ENCODE measurements at regions not wholly inside any gene's neighbourhood (a gene's known extent, or its start where the extent isn't known, plus 50 kb on each side); places are given as distances from the start of the nearest gene placed in this dataset.

GRCh38 chr2:146997945-146998344 lies 846.9 kb upstream of the ACVR2A start:
- WGBS, 3 donors, result 25 to 63% (median 44%) methylated on average over 2 of the region's 2 CpGs
- no peak for DNase-seq
- H3K4me1 ChIP-seq, result no peaks in the 10 kb centered on the region
- H3K4me3 ChIP-seq, result no peak overlapping the region
- ATAC-seq, result no peak
- H3K9me3 ChIP-seq, result no peaks in the 10 kb centered on the region
- TF ChIP-seq CTCF (IDR thresholded peaks at IDR 0.05), result no peak
- H3K27ac ChIP-seq, result no peak overlapping the region
- intact Hi-C loops (cut with DNase I), result no loop called here
- H3K27me3 ChIP-seq (ENCODE audit: insufficient read depth in 3 of 3, low read length in 2 of 3), result no peaks in the 10 kb centered on the region
- H3K36me3 ChIP-seq (ENCODE audit: insufficient read depth in 1 of 2, low read depth in 1 of 2), result no peaks in the 10 kb centered on the region

DNA sequence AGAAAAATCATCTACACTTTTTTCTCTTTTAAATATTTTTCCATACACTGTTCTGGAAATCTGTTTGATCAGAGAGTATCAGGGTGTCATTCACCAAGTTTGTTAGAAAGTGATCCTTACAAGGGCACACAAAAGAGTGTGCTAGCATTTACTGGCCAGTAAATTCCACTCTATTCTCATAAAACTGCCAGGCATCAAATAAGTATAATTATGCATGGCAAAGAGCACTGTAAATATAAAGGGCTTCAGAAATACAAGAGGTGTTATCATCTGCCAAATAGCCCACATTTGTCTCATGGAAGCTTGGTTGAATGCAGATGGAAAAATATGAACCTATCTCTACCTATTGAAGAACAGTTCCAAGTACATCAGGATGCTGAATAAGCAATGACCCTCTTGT lies 847.3 kb upstream of the ACVR2A start:
- no peaks in the 10 kb centered on the region for H3K4me1 ChIP-seq
- TF ChIP-seq CTCF (IDR thresholded peaks at IDR 0.05), result no peak
- H3K9me3 ChIP-seq, result no peaks in the 10 kb centered on the region
- no peak for ATAC-seq
- DNase-seq, result no peak
- H3K36me3 ChIP-seq (ENCODE audit: insufficient read depth in 1 of 2, low read depth in 1 of 2), result no peaks in the 10 kb centered on the region
- intact Hi-C loops (cut with DNase I), result no loop called here
- H3K4me3 ChIP-seq, result no peak overlapping the region
- H3K27me3 ChIP-seq (ENCODE audit: insufficient read depth in 3 of 3, low read length in 2 of 3), result no peaks in the 10 kb centered on the region
- H3K27ac ChIP-seq, result no peak overlapping the region

DNA sequence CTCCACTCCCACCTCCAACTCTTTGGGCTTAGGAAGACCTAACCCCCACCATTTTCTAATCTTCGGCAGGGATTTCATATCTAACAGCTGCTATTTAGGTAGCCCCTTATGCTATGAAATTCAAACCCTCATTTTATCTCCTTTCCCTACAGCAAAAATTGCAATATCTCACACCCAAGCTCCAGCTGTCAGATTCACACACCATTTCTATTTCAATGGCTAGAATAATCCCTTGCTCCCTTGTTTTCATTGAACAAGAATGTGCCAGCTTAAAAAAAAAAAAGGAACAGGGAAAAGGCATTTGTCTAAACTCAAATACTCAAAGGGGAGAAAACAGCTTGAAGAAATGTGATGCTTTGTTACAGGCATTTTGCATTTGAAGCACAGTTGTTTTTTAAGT lies 850.6 kb upstream of the ACVR2A start:
- H3K4me3 ChIP-seq, result no peak overlapping the region

GRCh38 chr2:146992466-146992865 lies 852.4 kb upstream of the ACVR2A start:
- 94 to 97% (median 96%) methylated on average over 2 of the region's 2 CpGs for WGBS, 3 donors
- H3K4me3 ChIP-seq, result no peak overlapping the region
- no peaks in the 10 kb centered on the region for H3K27me3 ChIP-seq (ENCODE audit: insufficient read depth in 3 of 3, low read length in 2 of 3)
- no peak for ATAC-seq
- no peak for DNase-seq
- no peak overlapping the region for H3K27ac ChIP-seq
- intact Hi-C loops (cut with DNase I), result no loop called here
- H3K4me1 ChIP-seq, result no peaks in the 10 kb centered on the region
- H3K9me3 ChIP-seq, result no peaks in the 10 kb centered on the region
- TF ChIP-seq CTCF (IDR thresholded peaks at IDR 0.05), result no peak
- no peaks in the 10 kb centered on the region for H3K36me3 ChIP-seq (ENCODE audit: insufficient read depth in 1 of 2, low read depth in 1 of 2)

More for the DNA sequence above, 850.6 kb upstream of the ACVR2A start:
- intact Hi-C loops (cut with DNase I), result no loop called here
- Histone ChIP-seq H3K27ac (no peak overlapping the region), H3K27me3 (ENCODE audit: insufficient read depth in 3 of 3, low read length in 2 of 3) (no peaks in the 10 kb centered on the region), H3K36me3 (ENCODE audit: insufficient read depth in 1 of 2, low read depth in 1 of 2) (no peaks in the 10 kb centered on the region), H3K9me3 (no peaks in the 10 kb centered on the region), H3K4me1 (no peaks in the 10 kb centered on the region)
- no peak for ATAC-seq
- DNase-seq, result no peak
- 33 to 52% (median 48%) methylated on average over 1 of the region's 1 CpG for whole genome bisulfite sequencing, 3 donors
- no peak for TF ChIP-seq CTCF (IDR thresholded peaks at IDR 0.05)

DNA sequence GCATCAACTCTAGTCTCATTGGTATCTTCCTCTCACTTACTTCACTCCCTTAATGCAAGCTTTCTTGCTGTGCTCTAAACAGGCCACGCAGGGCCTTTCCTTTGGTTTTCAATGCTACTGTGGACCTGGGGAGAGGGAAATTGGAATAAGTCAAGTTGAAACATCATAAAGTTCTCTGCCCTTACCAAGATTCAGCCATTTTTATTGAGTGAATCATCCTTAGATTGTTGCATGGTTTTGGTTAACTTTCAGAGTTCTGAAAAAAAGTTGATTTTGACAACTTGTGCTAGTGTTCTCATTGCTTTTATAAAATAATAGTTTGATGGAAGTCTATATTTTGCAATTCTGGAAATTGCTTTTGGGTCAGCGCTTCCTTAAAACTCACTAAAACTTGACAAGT lies 852.8 kb upstream of the ACVR2A start:
- ATAC-seq, result no peak
- H3K9me3 ChIP-seq, result no peaks in the 10 kb centered on the region
- H3K36me3 ChIP-seq (ENCODE audit: insufficient read depth in 1 of 2, low read depth in 1 of 2), result no peaks in the 10 kb centered on the region
- intact Hi-C loops (cut with DNase I), result no loop called here
- no peak for DNase-seq
- H3K27me3 ChIP-seq (ENCODE audit: insufficient read depth in 3 of 3, low read length in 2 of 3), result no peaks in the 10 kb centered on the region
- 96 to 99% (median 97%) methylated on average over 2 of the region's 2 CpGs for WGBS, 3 donors
- no peaks in the 10 kb centered on the region for H3K4me1 ChIP-seq
- no peak for TF ChIP-seq CTCF (IDR thresholded peaks at IDR 0.05)
- H3K4me3 ChIP-seq, result no peak overlapping the region
- H3K27ac ChIP-seq, result no peak overlapping the region

Data from psoas muscle (tissue), 7 donors.